Iris pigment epithelial cell (primary cell): ENCODE measurements at regions not wholly inside any gene's neighbourhood (a gene's known extent, or its start where the extent isn't known, plus 50 kb on each side); places are given as distances from the start of the nearest gene placed in this dataset.
A peak's percentile ranks its signal among the peaks of the same experiment; 100 is the strongest.
"Not testable (repeated sequence)": the region's sequence is repeated elsewhere in the genome, so short reads cannot be mapped to it uniquely, and the experiment has no call there.

Experiments
- DNase-seq: peaks from one replicate; pipeline ENCODE4 v3.0.0-alpha.2; 2011; ENCODE audit warnings: low read depth

GRCh38 chr5:13640270-13640669 lies 304.2 kb downstream of the DNAH5 start:
- DNase-seq, result no peak

- DNase-seq, result no peak
These were observed 311.8 kb downstream of the DNAH5 start for GRCh38 chr5:13632676-13633075.

GRCh38 chr5:13629218-13629617 lies 315.3 kb downstream of the DNAH5 start:
- DNase-seq, result no peak

GRCh38 chr5:13627673-13628454 lies 316.6 kb downstream of the DNAH5 start:
- DNase-seq, result no peak

GRCh38 chr5:13625616-13626198 lies 318.8 kb downstream of the DNAH5 start:
- no peak for DNase-seq

- DNase-seq, result no peak
These were observed 320.0 kb downstream of the DNAH5 start for GRCh38 chr5:13624283-13625074.

GRCh38 chr5:13613621-13614020 lies 330.9 kb downstream of the DNAH5 start:
- no peak for DNase-seq

GRCh38 chr5:13611604-13612003 lies 332.9 kb downstream of the DNAH5 start:
- DNase-seq, result no peak

GRCh38 chr5:13609504-13609903 lies 335.0 kb downstream of the DNAH5 start:
- DNase-seq, result no peak

GRCh38 chr5:13606051-13606450 lies 338.4 kb downstream of the DNAH5 start:
- peak; percentile 1 for DNase-seq

- peak; percentile 1 for DNase-seq
These were observed 343.4 kb downstream of the DNAH5 start for GRCh38 chr5:13601112-13601511.

- DNase-seq, result no peak
These were observed 348.5 kb downstream of the DNAH5 start for GRCh38 chr5:13595978-13596377.

- peak; percentile 65 for DNase-seq
These were observed 352.9 kb downstream of the DNAH5 start for GRCh38 chr5:13591621-13592020.

- DNase-seq, result no peak
These were observed 359.2 kb downstream of the DNAH5 start for GRCh38 chr5:13585324-13585723.

GRCh38 chr5:13581914-13582313 lies 362.6 kb downstream of the DNAH5 start:
- DNase-seq, result no peak

- no peak for DNase-seq
These were observed 363.4 kb downstream of the DNAH5 start for GRCh38 chr5:13581132-13581531.

- no peak for DNase-seq
These were observed 364.4 kb downstream of the DNAH5 start for GRCh38 chr5:13580058-13580457.

GRCh38 chr5:13579091-13579490 lies 365.4 kb downstream of the DNAH5 start:
- not testable (repeated sequence) for DNase-seq

GRCh38 chr5:13578311-13579039 lies 366.0 kb downstream of the DNAH5 start:
- not testable (repeated sequence) for DNase-seq

GRCh38 chr5:13574574-13574973 lies 369.9 kb downstream of the DNAH5 start:
- no peak for DNase-seq

GRCh38 chr5:13572163-13572562 lies 372.3 kb downstream of the DNAH5 start:
- DNase-seq, result no peak

GRCh38 chr5:13569090-13569715 lies 375.3 kb downstream of the DNAH5 start:
- no peak for DNase-seq
